ENCODE measurements at regions not wholly inside any gene's neighbourhood (a gene's known extent, or its start where the extent isn't known, plus 50 kb on each side); places are given as distances from the start of the nearest gene placed in this dataset.

DNA sequence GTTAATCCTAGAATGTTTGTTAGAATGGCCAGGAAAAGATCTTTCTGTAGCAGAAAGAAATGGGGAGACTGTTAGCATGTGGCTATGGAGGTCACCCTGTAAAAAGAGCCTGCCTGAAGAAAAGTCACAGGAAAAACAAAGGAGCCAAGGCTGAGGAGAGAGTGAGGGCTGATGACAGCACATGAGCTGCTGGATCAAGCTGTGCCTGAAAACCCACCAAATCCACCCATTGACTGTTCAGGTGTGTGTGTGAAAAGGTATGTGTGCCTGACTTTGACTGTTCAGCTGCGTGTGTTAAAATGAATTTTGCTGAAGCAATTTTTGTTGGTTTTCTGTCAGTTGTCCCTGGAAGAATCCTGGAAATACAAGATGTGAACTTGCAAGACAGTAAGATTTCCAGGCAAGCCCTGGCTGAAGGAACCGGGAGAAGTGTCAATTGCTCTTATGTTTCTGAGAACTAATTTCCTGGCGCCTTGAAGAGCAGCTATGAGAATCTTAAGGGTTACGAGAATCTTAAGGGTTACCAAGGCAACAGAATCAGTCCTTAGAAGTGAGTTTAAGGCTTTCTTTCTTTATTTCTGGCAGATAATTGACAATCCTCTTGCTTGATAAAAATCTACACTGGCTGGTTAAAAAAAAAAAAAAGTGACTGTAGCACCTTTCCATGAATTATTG, 73.0 kb upstream of the LGALSL start:
- no peak for DNase-seq

DNA sequence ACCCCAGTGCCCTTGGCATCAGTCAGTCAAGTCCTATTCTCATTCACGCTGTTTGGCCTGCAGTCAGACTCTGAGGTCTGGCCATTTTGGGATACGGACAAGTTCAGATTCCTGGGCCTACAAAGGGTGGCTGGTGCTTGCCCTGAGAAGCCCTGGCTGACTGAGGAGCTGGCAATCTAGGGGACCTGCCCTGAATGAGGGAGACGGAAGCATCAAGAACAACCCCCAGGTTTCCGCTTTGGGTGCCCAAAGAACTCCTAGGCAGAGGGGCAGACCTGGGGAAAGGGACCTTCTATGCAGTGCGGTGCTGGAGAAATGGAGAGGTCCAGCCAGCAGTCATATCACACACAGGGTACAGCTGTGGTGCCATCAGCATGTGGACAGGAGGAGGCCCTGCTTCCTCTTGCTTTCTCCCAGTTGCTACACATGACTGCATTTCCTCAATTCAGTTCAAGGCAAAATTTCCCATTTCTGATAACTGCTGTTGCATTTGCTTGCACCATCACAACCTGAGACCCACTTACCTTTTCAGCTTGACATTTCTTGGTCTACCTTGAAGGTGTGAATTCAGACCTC, 70.9 kb upstream of the LGALSL start:
- no peak for DNase-seq

DNA sequence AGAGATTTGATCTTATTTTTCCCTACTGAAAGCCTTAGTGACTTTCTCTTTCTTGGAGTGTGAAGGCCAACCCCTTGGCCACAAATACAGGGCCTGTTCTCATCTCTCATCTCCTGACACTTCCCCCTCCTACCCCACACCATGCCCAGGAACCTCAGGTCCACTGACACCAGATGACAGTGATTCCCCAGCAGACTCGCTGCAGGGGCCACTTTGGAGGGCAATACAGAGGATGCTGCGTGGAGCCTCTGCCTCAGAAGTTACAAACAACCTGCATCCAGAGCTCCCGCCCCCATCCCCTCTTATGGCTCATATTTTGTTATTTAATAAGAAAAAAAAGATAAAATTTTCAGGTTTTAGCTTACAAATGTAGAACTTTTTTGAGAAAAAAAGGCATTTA, 70.1 kb upstream of the LGALSL start:
- DNase-seq = no peak

DNA sequence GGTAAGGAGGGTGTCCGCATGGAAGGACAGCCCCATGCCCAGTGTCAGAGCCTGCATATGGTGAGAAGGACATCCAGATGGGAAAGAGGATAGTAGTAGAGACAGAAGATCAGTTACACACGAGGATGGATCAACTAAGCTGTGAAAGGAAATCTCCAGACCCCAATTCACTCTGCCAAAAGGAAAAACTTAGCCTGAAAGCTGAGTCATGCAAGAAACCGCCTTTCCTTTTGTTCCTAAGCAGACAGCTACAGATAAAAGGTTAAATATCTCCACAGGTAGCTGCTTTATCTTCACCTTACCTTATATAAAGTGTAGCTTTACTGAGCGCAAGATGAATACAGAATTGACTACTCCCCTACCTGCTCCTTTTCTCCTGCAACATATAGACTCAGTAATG, 67.3 kb upstream of the LGALSL start:
- no peak for DNase-seq

DNA sequence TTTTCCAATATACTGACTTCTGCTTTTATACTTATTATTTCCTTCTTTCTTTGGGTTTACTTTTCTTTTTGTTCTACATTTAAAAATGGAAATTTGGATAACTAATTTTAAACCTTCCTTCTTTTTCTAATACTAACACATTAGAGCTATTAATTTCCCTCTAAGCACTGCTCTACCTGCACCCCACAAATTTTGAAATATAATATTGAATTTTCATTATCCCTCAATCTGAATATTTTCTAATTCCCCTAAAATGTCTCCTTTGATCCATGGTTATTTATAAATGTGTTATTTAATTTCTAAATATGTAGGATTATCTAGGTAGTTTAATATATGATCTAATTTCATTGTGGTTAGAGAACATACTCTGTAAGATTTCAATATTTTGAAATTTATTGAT, 63.4 kb upstream of the LGALSL start:
- DNase-seq = no peak

DNA sequence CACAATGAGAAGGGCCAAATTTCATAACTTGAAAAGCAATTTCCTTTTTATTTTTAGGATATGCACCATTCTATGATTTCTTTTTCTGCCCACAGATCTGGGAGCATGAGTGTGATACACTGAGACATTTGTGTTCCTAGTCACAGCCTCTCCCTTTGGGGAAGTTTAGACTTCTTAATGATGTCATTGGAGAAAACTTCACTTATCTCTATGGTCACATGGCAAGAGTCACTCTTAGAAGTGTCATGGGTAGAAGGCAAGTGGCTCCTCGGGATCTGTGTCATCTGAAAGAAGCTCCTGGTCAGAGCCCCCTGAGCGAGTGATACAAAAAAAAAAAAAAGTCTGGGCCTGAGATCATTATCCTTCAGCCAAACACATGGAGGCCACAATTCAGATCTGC, 62.5 kb upstream of the LGALSL start:
- no peak for DNase-seq

DNA sequence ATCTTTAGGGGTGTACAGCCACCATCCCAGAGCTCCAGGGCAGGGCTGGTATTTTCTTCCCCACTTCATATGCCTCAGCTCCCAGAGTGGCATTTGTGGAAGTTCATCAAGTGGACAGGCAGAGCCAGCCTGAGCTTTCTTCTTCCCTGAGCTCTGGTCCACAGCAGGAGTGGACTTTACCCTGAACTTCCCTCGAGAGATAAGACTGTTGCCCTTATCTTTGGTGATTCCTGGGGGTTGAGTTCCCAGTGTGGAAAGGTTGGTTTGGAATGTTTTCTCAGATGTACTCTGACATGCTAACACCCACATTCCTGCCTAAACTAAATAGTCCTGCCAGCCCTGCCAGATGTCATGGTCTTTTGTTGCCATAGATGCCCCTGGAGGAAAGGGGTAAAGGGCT, 62.0 kb upstream of the LGALSL start:
- DNase-seq = no peak

DNA sequence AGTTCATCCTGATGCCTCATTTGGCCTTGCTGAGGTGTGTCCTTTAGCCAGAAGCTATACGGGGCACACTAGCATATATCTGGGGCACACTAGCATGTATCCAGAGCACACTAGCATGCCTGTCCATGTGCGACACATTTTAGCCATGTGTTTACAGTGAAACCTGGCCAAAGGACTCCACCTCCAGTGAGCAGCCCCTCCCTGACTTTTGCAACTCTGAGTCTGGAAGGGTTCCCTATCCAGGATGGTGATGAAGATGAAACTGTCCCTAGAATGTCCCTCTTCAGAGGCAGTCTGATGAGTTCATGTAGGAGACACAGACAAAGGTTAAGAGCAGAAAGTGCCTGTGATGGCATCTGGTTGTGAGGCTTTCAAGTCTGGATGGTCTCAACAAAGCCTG, 61.4 kb upstream of the LGALSL start:
- DNase-seq = no peak

DNA sequence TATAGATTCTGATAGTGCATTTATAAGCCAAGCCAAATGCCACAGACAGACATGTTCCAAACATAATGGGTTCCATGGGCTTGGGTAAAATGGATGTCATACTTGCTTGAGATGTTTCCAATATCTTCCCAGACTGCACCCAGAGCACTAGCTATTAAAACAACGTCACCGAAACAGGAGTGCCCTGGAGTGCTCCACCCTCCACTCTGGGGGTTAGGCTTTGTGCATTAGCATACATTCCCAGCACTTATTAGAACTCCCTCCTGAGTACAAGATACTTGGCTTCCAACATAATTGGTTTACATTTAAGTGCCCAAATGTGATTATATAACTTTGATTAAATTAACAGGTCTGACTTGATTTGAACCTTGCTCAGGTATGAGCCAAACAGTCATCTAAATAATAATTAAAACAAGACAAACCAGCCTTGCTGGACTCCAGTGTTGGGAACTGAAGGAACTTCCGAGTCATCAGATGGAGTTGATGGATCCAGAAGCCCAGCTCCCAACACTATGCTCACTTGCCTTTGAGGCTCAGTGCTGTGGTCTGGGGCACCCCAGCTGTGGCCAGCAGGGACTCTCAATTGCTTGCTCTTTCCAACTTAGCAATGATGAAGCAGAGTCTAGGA, 60.5 kb upstream of the LGALSL start:
- no peak for DNase-seq

DNA sequence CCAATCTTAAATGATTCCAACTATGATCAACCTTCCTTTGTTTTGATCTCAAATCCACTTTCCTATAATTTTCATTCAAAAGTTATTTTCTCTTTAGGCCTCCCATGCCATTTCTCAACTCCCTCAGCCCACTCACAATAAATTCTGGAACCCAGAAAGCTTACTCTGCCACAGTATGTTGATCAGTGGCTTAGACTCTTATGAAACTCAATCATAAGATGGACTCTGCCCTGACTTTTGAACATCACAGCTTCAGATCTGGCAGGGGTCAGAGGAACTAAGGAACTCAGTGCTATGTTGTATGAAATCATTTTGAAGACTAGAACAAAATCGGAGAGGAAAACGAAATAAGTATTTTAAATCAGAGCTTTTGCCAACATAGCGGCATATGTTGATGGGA, 59.8 kb upstream of the LGALSL start:
- no peak for DNase-seq

DNA sequence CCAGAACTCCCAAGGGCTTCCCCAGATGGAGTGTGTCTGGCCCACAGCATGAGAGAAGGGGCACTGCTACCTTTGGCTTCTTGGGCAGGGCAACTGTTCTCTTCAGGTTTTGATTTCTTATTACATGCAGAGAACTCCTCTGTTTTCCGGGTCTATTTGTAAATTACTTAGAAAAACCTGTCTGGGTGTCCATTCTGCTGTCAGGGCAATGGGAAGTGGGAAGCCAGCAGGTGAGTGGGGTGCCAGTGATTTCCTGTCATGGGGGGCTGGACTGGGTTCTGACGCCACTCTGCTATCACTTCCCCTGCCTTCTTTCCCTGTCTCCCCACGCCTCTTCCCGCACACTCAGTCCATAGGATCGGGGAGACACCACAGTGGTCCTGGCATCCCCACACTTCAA, 58.0 kb upstream of the LGALSL start:
- DNase-seq = no peak

DNA sequence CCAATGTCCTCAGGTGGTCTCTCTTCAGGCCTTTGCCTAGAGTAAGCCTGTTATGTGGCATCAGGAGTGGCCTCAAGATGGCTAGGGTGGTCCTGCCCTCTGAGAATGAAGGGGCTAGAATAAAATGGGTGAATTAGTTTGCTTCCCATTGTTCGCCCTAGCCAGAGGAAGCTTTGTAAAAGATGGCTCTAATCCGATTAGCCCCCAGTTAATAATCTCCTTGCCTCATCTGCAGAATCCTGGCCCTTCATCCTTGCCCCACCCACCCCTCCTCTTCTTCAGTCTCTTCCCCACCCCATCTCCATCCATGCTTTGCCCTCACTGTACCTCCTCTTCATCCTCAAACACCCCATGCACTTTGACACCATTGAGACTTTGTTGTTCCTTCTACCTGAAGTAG, 57.4 kb upstream of the LGALSL start:
- no peak for DNase-seq

DNA sequence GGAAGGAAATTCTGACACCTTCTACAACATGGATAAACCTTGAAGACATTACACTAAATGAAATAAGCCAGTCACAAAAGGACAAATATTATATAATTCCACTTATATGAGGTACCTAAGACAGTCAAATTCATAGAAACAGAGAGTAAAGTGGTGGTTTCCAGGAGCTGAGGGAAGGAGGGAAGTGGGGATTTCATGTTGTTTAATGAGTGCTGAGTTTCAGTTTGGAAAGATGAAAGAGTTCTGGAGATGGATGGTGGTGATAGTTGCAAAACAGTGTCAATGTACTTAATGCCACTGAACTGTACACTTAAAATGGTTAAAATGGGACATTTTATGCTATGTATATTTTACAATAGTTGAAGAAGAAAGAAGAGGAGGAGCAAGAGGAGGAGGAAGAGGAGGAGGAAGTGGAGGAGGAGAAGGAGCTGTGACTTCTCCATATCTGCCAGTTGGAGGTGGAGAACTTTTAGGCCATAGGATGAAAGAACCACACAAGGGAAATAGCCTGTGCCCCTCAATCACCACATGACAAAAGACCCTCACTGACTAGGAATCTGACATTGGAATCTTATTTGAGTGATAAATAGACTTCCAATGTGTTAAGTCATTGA, 55.3 kb upstream of the LGALSL start:
- no peak for DNase-seq

DNA sequence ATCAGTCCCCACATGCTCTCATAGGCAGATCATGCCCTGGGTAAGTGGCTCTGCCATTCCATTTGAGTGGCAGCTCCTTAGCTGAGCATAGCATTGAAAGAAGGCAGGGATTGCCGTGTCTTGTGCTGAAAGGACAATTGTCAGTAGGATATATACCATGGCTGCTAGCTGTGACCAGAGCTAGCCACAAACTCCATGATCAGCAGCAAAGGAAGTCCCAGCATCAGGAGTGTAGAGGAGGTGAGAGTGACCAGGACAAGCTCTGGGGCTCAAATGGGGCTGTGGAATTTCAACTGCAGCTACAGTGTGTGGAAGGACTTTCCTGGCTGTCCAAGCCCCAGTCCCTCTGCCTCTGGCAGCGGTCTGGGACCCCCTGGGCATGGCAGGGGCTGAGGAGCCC, 54.4 kb upstream of the LGALSL start:
- DNase-seq = no peak

DNA sequence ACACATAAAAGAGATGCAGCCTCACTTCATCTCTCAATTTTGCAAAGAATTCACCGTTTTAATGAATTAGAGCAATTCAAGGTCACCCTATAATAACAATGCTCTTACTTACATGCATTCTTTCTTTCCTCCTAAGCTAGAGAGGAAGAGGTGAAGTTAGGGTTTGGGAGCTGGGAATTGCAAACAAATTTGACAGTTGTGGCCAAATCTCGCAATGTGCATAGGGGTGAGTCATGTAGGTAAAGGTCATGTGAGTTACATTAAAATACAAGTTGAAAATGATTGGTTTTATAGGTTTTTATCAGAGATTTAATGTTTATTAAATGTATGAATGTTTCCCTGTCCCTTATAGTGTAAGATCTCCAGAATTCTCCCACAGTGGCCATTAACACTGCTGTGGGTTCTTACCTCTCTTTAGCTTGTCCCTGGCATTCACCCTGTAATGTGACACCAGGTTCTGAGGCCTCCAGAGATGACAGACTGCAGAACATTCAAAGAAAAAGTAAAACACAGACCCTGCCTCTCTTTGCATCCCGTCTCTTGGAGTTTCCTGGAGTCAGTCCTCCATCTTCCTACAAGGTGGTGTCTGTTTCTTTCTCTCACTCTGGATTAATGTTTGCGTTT, 53.7 kb upstream of the LGALSL start:
- no peak for DNase-seq

DNA sequence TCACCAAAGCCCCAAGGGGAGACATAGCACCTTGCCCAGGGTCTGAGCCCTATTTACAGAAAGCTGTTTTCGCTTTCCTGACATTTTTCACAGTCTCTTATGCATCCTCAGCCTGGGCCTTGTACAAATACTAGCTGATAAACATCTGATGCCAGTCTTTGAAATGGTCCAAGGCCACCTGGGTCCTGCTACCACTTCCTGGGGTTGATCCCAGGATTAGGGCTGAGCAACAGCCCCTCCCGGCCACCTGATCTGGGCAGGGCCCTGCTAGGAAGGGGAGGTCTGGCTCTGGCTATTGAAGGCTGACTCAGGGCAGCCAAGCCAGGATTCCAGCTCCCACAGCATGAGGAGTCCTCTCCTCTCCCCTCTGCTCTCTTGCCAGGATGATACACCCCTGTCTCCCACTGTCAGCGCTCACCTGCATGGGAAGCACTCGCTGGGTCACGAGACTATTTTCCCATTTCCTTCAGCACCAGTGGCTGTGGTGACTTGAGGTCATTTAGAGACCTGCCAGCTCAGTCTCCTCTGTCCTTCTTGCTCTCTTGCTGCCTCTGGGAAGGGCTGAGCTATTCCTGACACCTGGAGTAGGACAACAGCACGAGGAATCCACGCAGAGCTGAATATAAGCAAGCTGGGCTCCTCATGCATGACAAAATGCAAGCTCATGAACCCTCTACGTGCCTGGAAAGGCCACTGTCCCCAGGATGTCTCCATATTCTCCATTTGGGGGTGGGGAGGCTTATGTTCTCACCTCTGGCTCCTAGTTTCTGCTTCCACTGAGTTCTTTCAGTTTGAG, 53.0 kb upstream of the LGALSL start:
- DNase-seq = no peak

DNA sequence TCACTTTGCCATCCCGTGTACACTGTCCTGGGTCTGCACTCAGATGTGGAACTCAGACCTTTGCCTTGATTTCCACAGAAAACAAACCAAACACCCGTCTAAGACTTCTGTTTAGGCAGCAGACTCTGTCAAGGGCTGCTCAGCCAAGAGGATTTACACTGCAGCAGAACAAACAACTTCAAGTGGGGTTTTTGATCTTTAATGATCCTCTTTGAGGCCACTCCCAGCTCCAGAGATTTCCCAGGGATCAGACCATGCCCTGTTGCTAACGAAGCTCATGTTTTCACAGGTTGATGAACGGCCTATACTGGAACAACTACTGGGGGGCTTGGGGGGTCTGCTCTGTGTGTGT, 52.5 kb upstream of the LGALSL start:
- no peak for DNase-seq

DNA sequence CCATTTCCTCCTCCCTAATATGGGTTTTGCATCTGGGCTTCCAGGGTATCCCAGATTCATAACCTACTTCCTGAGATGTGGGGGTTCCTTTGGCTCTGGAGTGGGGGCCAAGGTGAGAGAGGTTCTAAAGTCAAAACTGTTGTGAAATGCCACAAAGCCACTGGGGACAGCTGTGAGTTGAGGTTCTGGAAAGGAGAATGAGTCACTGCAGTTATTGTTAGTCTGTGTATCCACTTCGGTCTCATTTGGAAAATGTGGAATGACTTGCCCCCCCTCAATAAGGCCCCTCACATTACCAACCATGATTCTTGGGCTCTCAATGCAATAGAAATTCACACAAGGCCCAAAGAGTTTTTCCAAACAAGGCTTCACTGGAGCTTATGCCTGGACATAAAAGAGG, 51.1 kb upstream of the LGALSL start:
- DNase-seq = no peak

DNA sequence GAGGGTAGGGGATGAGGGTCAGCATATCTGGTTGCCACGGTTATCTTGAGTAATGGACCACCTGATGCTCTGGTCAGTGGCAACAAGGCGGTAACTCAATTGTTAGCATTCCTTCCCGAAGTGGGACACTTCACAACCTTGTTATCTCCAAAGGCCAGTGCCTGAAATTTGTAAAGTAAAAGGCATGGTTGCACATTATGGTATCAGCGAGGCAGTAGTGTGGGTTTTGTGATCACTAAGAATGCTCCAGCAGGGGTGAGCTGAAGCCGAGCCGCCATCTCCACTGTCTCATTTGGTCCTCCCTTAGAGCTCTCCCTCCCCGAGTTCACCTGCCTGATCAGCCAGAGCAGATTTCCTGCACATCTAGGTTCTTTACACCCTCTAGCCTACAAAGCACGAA, 50.5 kb upstream of the LGALSL start:
- DNase-seq = no peak

DNA sequence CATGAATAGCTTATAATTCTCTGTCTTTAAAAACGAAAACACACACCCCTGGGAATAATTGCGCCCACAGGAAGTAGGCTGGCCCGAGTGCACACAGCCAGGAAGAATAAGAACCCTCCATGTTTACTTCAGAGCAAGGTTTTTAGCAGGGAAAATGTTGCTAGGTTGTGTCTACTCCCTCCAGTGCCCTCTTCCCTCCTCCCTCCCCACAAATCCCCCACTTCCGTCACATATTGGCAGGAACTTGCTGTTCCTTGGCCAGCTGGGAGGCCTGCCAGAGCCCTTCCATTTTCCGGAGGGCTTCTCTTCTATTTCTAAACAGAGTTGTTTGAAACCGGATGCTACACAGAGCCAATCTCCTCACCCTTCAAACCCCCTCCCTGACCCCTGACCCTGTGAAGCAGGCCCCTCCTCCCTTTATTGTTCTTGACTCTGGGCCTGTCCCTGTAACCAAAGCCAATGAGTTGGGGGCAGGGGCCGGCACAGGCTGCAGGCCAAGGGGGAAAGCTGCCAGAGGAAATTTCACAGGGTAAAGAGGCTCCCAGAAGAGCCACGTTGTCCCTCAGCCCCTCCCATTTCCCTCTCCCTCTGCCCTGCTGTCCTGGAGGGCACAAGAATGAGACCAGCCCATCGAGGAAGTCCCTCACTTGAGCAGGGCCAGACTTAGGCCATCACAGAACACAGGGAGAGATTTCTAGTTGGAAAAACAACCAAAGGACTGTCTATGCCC, 49.8 kb upstream of the LGALSL start:
- peak; percentile 82 for DNase-seq

Measured in COR-L47 (cell line).